ENCODE measurements at regions not wholly inside any gene's neighbourhood (a gene's known extent, or its start where the extent isn't known, plus 50 kb on each side); places are given as distances from the start of the nearest gene placed in this dataset.

DNA sequence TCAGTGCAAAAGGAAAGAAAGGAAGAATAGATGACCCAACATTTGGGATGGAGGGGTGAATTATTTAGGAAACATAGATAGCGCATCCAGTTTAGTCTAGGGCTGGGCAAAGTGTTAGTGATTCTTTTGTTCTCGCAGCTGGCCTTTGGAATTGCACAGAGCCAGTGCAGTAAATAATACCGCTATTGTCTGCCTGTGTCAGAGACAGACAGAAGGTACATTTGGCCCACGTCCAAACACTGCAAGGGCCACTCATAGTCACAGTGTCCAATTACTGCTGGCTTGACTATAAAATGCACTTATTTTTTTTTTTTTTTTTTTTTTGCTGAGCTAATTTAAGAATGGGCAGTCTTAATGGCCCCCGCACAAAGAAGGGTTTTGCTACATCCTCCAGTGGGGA, 638.6 kb downstream of the BCL11B start:
- H3K27me3 Mint-ChIP-seq (ENCODE audit: low read depth): no peaks in the 10 kb centered on the region
- no peak for ATAC-seq

GRCh38 chr14:98634043-98634820, 637.8 kb downstream of the BCL11B start:
- Mint-ChIP-seq H3K27me3 (ENCODE audit: low read depth) (no peaks in the 10 kb centered on the region), H3K4me3 (no peak overlapping the region), H3K27ac (no peak overlapping the region), H3K36me3 (no peaks in the 10 kb centered on the region), H3K4me1 (no peaks in the 10 kb centered on the region), H3K9me3 (no peaks in the 10 kb centered on the region; the same call in 1 of the 2 replicates)
- no peak for ATAC-seq
- ChIA-PET POLR2A (no interaction called here), CTCF (no interaction called here)
- DNase-seq (ENCODE audit: low spot score): no peak
- TF ChIP-seq SP1 (CRISPR knock-in tag; conservative IDR thresholded peaks at IDR 0.05) (no peak), NR1H2 (CRISPR knock-in tag; IDR thresholded peaks at IDR 0.05) (no peak), SMAD3 (CRISPR knock-in tag; IDR thresholded peaks at IDR 0.05; ENCODE audit: borderline replicate concordance) (no peak), MYBL2 (CRISPR knock-in tag; IDR thresholded peaks at IDR 0.05) (no peak), GRHL2 (CRISPR knock-in tag; IDR thresholded peaks at IDR 0.05; ENCODE audit: insufficient replicate concordance, severe bottlenecking) (no peak)
- TF ChIP-seq, protein P1, sequence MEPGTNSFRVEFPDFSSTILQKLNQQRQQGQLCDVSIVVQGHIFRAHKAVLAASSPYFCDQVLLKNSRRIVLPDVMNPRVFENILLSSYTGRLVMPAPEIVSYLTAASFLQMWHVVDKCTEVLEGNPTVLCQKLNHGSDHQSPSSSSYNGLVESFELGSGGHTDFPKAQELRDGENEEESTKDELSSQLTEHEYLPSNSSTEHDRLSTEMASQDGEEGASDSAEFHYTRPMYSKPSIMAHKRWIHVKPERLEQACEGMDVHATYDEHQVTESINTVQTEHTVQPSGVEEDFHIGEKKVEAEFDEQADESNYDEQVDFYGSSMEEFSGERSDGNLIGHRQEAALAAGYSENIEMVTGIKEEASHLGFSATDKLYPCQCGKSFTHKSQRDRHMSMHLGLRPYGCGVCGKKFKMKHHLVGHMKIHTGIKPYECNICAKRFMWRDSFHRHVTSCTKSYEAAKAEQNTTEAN (CRISPR knock-in tag; IDR thresholded peaks at IDR 0.05): no peak
- TF ChIP-seq, protein P2, sequence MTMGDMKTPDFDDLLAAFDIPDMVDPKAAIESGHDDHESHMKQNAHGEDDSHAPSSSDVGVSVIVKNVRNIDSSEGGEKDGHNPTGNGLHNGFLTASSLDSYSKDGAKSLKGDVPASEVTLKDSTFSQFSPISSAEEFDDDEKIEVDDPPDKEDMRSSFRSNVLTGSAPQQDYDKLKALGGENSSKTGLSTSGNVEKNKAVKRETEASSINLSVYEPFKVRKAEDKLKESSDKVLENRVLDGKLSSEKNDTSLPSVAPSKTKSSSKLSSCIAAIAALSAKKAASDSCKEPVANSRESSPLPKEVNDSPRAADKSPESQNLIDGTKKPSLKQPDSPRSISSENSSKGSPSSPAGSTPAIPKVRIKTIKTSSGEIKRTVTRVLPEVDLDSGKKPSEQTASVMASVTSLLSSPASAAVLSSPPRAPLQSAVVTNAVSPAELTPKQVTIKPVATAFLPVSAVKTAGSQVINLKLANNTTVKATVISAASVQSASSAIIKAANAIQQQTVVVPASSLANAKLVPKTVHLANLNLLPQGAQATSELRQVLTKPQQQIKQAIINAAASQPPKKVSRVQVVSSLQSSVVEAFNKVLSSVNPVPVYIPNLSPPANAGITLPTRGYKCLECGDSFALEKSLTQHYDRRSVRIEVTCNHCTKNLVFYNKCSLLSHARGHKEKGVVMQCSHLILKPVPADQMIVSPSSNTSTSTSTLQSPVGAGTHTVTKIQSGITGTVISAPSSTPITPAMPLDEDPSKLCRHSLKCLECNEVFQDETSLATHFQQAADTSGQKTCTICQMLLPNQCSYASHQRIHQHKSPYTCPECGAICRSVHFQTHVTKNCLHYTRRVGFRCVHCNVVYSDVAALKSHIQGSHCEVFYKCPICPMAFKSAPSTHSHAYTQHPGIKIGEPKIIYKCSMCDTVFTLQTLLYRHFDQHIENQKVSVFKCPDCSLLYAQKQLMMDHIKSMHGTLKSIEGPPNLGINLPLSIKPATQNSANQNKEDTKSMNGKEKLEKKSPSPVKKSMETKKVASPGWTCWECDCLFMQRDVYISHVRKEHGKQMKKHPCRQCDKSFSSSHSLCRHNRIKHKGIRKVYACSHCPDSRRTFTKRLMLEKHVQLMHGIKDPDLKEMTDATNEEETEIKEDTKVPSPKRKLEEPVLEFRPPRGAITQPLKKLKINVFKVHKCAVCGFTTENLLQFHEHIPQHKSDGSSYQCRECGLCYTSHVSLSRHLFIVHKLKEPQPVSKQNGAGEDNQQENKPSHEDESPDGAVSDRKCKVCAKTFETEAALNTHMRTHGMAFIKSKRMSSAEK (CRISPR knock-in tag; IDR thresholded peaks at IDR 0.05; ENCODE audit: borderline replicate concordance): no peak

More for the DNA sequence above, 638.6 kb downstream of the BCL11B start:
- H3K4me1 Mint-ChIP-seq: no peaks in the 10 kb centered on the region
- H3K9me3 Mint-ChIP-seq: no peaks in the 10 kb centered on the region; the same call in 1 of the 2 replicates
- POLR2A ChIA-PET: no interaction called here
- no peak for TF ChIP-seq GABPB1 (CRISPR knock-in tag; IDR thresholded peaks at IDR 0.05)
- no peak for TF ChIP-seq SMAD3 (CRISPR knock-in tag; IDR thresholded peaks at IDR 0.05; ENCODE audit: borderline replicate concordance)
- no peak for TF ChIP-seq ZNF281 (CRISPR knock-in tag; IDR thresholded peaks at IDR 0.05)
- CTCF ChIA-PET: no interaction called here
- no peaks in the 10 kb centered on the region for H3K36me3 Mint-ChIP-seq
- no peak overlapping the region for H3K27ac Mint-ChIP-seq
- no peak for DNase-seq (ENCODE audit: low spot score)
- H3K4me3 Mint-ChIP-seq: no peak overlapping the region

GRCh38 chr14:98638366-98638765, 633.6 kb downstream of the BCL11B start:
- H3K36me3 Mint-ChIP-seq: peaks cover 8% of the 10 kb centered on the region
- CTCF ChIA-PET: no interaction called here
- H3K4me3 Mint-ChIP-seq: no peak overlapping the region
- no peak for ATAC-seq
- POLR2A ChIA-PET: no interaction called here
- no peak overlapping the region for H3K27ac Mint-ChIP-seq
- no peaks in the 10 kb centered on the region for H3K4me1 Mint-ChIP-seq
- DNase-seq (ENCODE audit: low spot score): no peak
- no peaks in the 10 kb centered on the region for H3K27me3 Mint-ChIP-seq (ENCODE audit: low read depth)
- peaks cover 13% of the 10 kb centered on the region for H3K9me3 Mint-ChIP-seq
- TF ChIP-seq FOXK1 (CRISPR knock-in tag; IDR thresholded peaks at IDR 0.05): no peak
- no peak for TF ChIP-seq NR2C2 (CRISPR knock-in tag; IDR thresholded peaks at IDR 0.05)
- TF ChIP-seq ATF6 (CRISPR knock-in tag; IDR thresholded peaks at IDR 0.05): no peak
- no peak for TF ChIP-seq NFYB (CRISPR knock-in tag; conservative IDR thresholded peaks at IDR 0.05; ENCODE audit: low read depth)
- no peak for TF ChIP-seq SP1 (CRISPR knock-in tag; conservative IDR thresholded peaks at IDR 0.05)
- TF ChIP-seq, protein P3, sequence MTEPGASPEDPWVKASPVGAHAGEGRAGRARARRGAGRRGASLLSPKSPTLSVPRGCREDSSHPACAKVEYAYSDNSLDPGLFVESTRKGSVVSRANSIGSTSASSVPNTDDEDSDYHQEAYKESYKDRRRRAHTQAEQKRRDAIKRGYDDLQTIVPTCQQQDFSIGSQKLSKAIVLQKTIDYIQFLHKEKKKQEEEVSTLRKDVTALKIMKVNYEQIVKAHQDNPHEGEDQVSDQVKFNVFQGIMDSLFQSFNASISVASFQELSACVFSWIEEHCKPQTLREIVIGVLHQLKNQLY (CRISPR knock-in tag; IDR thresholded peaks at IDR 0.05): no peak
- TF ChIP-seq ZNF425 (CRISPR knock-in tag; conservative IDR thresholded peaks at IDR 0.05): no peak
- no peak for TF ChIP-seq EMX1 (CRISPR knock-in tag; IDR thresholded peaks at IDR 0.05)
- no peak for TF ChIP-seq MYBL2 (CRISPR knock-in tag; IDR thresholded peaks at IDR 0.05)
- no peak for TF ChIP-seq NR3C1 (CRISPR knock-in tag; conservative IDR thresholded peaks at IDR 0.05; ENCODE audit: low read depth)
- no peak for TF ChIP-seq GRHL2 (CRISPR knock-in tag; IDR thresholded peaks at IDR 0.05; ENCODE audit: insufficient replicate concordance, severe bottlenecking)

All from WTC11 (cell line).